CD4-positive, alpha-beta T cell treated with Interferon gamma for 1 hour (primary cell): ENCODE measurements at regions not wholly inside any gene's neighbourhood (a gene's known extent, or its start where the extent isn't known, plus 50 kb on each side); places are given as distances from the start of the nearest gene placed in this dataset.

Source experiments
- DNase-seq: peaks from one replicate; pipeline ENCODE4 v3.0.0-alpha.2; 2020

- no peak for DNase-seq
Measured at GRCh38 chr11:122268601-122269130, 152.7 kb upstream of the BLID start.

GRCh38 chr11:122267602-122268001 is 151.6 kb upstream of the BLID start:
- no peak for DNase-seq

- no peak for DNase-seq
Measured at GRCh38 chr11:122265981-122266380, 150.0 kb upstream of the BLID start.

- no peak for DNase-seq
Measured at GRCh38 chr11:122264121-122264520, 148.1 kb upstream of the BLID start.

GRCh38 chr11:122261546-122261945 is 145.5 kb upstream of the BLID start:
- DNase-seq = no peak

GRCh38 chr11:122259195-122259821 is 143.3 kb upstream of the BLID start:
- DNase-seq = no peak

GRCh38 chr11:122258446-122259194 is 142.6 kb upstream of the BLID start:
- no peak for DNase-seq

- peak; percentile 4 for DNase-seq
Measured at GRCh38 chr11:122253589-122254231, 137.7 kb upstream of the BLID start.

- no peak for DNase-seq
Measured at GRCh38 chr11:122248939-122249338, 132.9 kb upstream of the BLID start.

- DNase-seq = no peak
Measured at GRCh38 chr11:122248131-122248530, 132.1 kb upstream of the BLID start.

- no peak for DNase-seq
Measured at GRCh38 chr11:122246874-122247273, 130.9 kb upstream of the BLID start.

GRCh38 chr11:122242731-122243130 is 126.7 kb upstream of the BLID start:
- DNase-seq = no peak

GRCh38 chr11:122241566-122241965 is 125.6 kb upstream of the BLID start:
- no peak for DNase-seq

- DNase-seq = no peak
Measured at GRCh38 chr11:122240638-122241037, 124.6 kb upstream of the BLID start.

- no peak for DNase-seq
Measured at GRCh38 chr11:122235615-122236014, 119.6 kb upstream of the BLID start.

- no peak for DNase-seq
Measured at GRCh38 chr11:122234780-122235179, 118.8 kb upstream of the BLID start.

GRCh38 chr11:122234257-122234656 is 118.2 kb upstream of the BLID start:
- no peak for DNase-seq

GRCh38 chr11:122232985-122233384 is 117.0 kb upstream of the BLID start:
- no peak for DNase-seq

- no peak for DNase-seq
Measured at GRCh38 chr11:122230385-122230755, 114.4 kb upstream of the BLID start.

GRCh38 chr11:122229481-122230384 is 113.7 kb upstream of the BLID start:
- DNase-seq = no peak

- DNase-seq = no peak
Measured at GRCh38 chr11:122229078-122229477, 113.1 kb upstream of the BLID start.

GRCh38 chr11:122226810-122227379 is 110.9 kb upstream of the BLID start:
- DNase-seq = no peak

- DNase-seq = no peak
Measured at GRCh38 chr11:122224867-122225266, 108.9 kb upstream of the BLID start.
